Stimulated activated naive B cell treated with anti-CD40 and anti-IgM and Interleukin-4, amounts not matched to agents 10 μg/mL and 1 μg/mL and 100 μg/mL, for 72 hours (primary cell): ENCODE measurements at regions not wholly inside any gene's neighbourhood (a gene's known extent, or its start where the extent isn't known, plus 50 kb on each side); places are given as distances from the start of the nearest gene placed in this dataset.

Source experiments
- ATAC-seq, 2 donors: fragments of 150-1000 bp; cut with Tn5 transposase; replicated peaks; 2 replicates each; pipeline ENCODE4 v1.10.0; 2021; ENCODE audit warnings: moderate library complexity in 1 of 2
- DNase-seq: peaks from one replicate; pipeline ENCODE4 v3.0.0; 2021
- H3K27ac Mint-ChIP-seq: one replicate; pipeline ENCODE4 v1.8.0; 2022; ENCODE audit warnings: mild to moderate bottlenecking, mixed read lengths
- H3K27me3 Mint-ChIP-seq, 2 donors: one replicate each; pipeline ENCODE4 v1.8.0; 2022; ENCODE audit warnings: mixed read lengths in 2 of 2
- H3K36me3 Mint-ChIP-seq, 2 donors: one replicate each; pipeline ENCODE4 v1.8.0; 2022; ENCODE audit warnings: mixed read lengths in 2 of 2, mild to moderate bottlenecking in 1 of 2
- H3K4me1 Mint-ChIP-seq, 2 donors: one replicate each; pipeline ENCODE4 v1.8.0; 2022; ENCODE audit warnings: mixed read lengths in 2 of 2, mild to moderate bottlenecking in 1 of 2
- H3K4me3 Mint-ChIP-seq, 2 donors: one replicate each; pipeline ENCODE4 v1.8.0; 2022; ENCODE audit warnings: mild to moderate bottlenecking in 2 of 2, mixed read lengths in 2 of 2, moderate library complexity in 1 of 2
- H3K9me3 Mint-ChIP-seq, 2 donors: one replicate each; pipeline ENCODE4 v1.8.0; 2022; ENCODE audit warnings: mixed read lengths in 2 of 2, mild to moderate bottlenecking in 1 of 2

DNA sequence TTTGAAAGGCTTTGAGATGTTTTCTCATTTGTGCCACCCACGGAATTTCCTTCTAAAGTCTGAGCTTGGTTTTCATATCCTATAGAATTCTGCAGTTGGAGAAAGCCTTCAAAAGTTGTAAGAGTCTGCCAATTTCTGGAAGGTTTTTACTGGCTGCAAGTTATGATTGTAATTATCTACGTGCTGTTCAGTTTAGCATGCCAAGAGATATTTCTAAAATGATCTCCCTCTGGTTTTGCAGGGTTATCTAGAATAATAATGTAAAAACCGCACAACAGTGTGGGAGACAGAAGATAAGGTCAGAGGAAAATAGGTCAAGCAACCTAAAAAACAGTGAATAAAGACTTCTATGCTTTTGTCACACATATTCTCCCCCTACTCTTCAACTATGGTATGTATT lies 69.3 kb downstream of the MTERF1 start:
- Mint-ChIP-seq H3K4me1 (no peaks in the 10 kb centered on the region), H3K27me3 (peaks cover 0 to 3% of the 10 kb centered on the region in 2 donors), H3K9me3 (peaks cover 0 to 2% of the 10 kb centered on the region in 2 donors), H3K36me3 (peaks cover 2 to 3% of the 10 kb centered on the region in 2 donors), H3K27ac (no peak overlapping the region), H3K4me3 (no peak overlapping the region)
- ATAC-seq (no peak), DNase-seq (no peak)

DNA sequence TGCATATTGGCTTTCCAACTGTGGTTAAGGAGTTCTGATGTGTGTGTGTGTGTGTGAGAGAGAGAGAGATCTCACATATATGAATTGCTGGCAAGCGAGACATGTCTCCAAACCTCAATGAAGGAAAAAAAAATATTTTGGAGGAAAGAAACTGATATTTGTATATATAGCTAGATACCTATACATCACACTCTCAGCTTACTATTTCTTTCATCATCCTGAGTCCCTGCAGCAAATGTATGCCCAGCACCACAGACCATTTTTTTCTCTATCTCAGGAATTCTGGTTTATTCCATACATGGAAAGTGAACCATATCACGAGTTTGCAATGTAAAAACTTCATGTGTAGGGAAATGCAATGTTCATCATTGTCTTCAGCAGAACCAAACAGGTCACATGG lies 68.9 kb downstream of the MTERF1 start:
- DNase-seq (no peak), ATAC-seq (no peak)
- no peaks in the 10 kb centered on the region for H3K4me1 Mint-ChIP-seq
- H3K9me3 Mint-ChIP-seq = peaks cover 0 to 3% of the 10 kb centered on the region in 2 donors
- peaks cover 4 to 6% of the 10 kb centered on the region in 2 donors for H3K36me3 Mint-ChIP-seq
- no peak overlapping the region for H3K27ac Mint-ChIP-seq
- peaks cover 0 to 3% of the 10 kb centered on the region in 2 donors for H3K27me3 Mint-ChIP-seq
- no peak overlapping the region for H3K4me3 Mint-ChIP-seq

DNA sequence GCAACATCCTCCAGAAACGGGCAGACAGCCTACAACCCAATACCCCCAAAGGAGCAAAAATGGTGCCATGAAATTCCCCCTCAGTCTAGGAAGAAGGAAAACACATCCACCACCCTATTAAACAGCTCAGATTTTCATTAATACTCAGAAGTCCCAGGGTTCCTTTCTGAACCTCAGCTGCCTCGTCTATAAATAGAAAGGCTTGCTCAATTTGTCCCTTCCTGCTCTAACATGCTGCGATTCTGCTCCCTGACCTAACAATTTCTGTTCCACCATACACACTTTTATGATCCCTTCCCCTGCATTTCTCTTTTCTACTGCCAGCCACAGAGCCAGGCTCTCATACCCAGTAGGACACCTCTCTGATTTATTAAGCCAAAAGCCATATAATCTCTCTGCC lies 68.1 kb downstream of the MTERF1 start:
- no peak overlapping the region for H3K4me3 Mint-ChIP-seq
- ATAC-seq (no peak), DNase-seq (no peak)

DNA sequence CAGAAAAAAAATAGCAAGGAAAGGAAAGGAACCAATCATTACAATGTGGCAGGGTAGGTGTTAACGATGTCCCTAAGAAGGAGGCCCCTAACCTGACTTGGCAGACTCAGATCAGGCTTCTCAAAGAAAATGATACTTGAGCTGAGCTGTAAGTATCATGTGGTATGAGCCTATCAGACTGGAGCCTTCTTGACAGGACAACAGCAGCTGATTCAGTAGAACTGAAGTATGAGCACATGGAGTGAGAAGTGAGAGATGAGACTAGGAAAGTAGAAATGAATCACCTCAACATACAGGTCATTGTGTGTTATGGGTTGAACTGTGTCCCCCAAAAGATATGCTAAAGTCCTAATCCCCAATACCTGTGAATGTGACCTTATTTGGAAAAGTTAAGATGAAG lies 66.3 kb downstream of the MTERF1 start:
- peaks cover 4 to 6% of the 10 kb centered on the region in 2 donors for H3K36me3 Mint-ChIP-seq
- H3K27me3 Mint-ChIP-seq = peaks cover 0 to 3% of the 10 kb centered on the region in 2 donors
- ATAC-seq (no peak), DNase-seq (no peak)
- no peak overlapping the region for H3K4me3 Mint-ChIP-seq
- peaks cover 3 to 8% of the 10 kb centered on the region in 2 donors for H3K9me3 Mint-ChIP-seq
- no peaks in the 10 kb centered on the region for H3K4me1 Mint-ChIP-seq
- no peak overlapping the region for H3K27ac Mint-ChIP-seq

More for the DNA sequence above, 68.1 kb downstream of the MTERF1 start:
- no peak overlapping the region for H3K27ac Mint-ChIP-seq
- H3K4me1 Mint-ChIP-seq = no peaks in the 10 kb centered on the region
- H3K9me3 Mint-ChIP-seq = peaks cover 2 to 7% of the 10 kb centered on the region in 2 donors
- H3K36me3 Mint-ChIP-seq = peaks cover 4 to 6% of the 10 kb centered on the region in 2 donors
- H3K27me3 Mint-ChIP-seq = peaks cover 0 to 3% of the 10 kb centered on the region in 2 donors
